Stimulated activated naive CD4-positive, alpha-beta T cell treated with Interleukin-2 at 50 U/mL for 16 hours (primary cell): ENCODE measurements at regions not wholly inside any gene's neighbourhood (a gene's known extent, or its start where the extent isn't known, plus 50 kb on each side); places are given as distances from the start of the nearest gene placed in this dataset.
A peak's percentile ranks its signal among the peaks of the same experiment; 100 is the strongest.

Experiments
- DNase-seq: peaks from one replicate; lab custom pipeline; 2025; lab: John Stamatoyannopoulos, UW

GRCh38 chr6:225907-226306, 66.4 kb upstream of the DUSP22 start:
- no peak for DNase-seq

GRCh38 chr6:226516-227073, 65.7 kb upstream of the DUSP22 start:
- DNase-seq: no peak

GRCh38 chr6:227074-227782, 65.1 kb upstream of the DUSP22 start:
- DNase-seq: no peak

- DNase-seq: no peak
These were observed 64.4 kb upstream of the DUSP22 start for GRCh38 chr6:227812-228338.

GRCh38 chr6:228881-229651, 63.2 kb upstream of the DUSP22 start:
- no peak for DNase-seq

GRCh38 chr6:231779-232178, 60.5 kb upstream of the DUSP22 start:
- no peak for DNase-seq

- no peak for DNase-seq
These were observed 59.2 kb upstream of the DUSP22 start for GRCh38 chr6:232982-233640.

- no peak for DNase-seq
These were observed 57.4 kb upstream of the DUSP22 start for GRCh38 chr6:234706-235372.

GRCh38 chr6:235763-236360, 56.4 kb upstream of the DUSP22 start:
- DNase-seq: peak; percentile 71

- no peak for DNase-seq
These were observed 55.8 kb upstream of the DUSP22 start for GRCh38 chr6:236519-236918.

GRCh38 chr6:240151-240550, 52.1 kb upstream of the DUSP22 start:
- no peak for DNase-seq

- no peak for DNase-seq
These were observed 50.9 kb upstream of the DUSP22 start for GRCh38 chr6:241336-241865.
